Adipocyte (in vitro differentiated cells): ENCODE measurements at regions not wholly inside any gene's neighbourhood (a gene's known extent, or its start where the extent isn't known, plus 50 kb on each side); places are given as distances from the start of the nearest gene placed in this dataset.

Source experiments
- DNase-seq: peaks from one replicate; pipeline ENCODE4 v3.0.0-alpha.2; 2015; ENCODE audit warnings: low read depth
- H3K27me3 ChIP-seq: replicated peaks from 2 replicates; pipeline ENCODE4 v1.7.0; 2013; ENCODE audit warnings: mild to moderate bottlenecking, low read length, moderate library complexity; ENCODE audit not compliant: control insufficient read depth, insufficient read depth
- H3K36me3 ChIP-seq: 2 replicates; pipeline ENCODE4 v1.7.0; 2013; ENCODE audit warnings: low read length, mild to moderate bottlenecking, moderate library complexity; ENCODE audit not compliant: control insufficient read depth, insufficient read depth, severe bottlenecking
- H3K4me1 ChIP-seq: 2 replicates; pipeline ENCODE4 v1.7.0; 2013; ENCODE audit warnings: mild to moderate bottlenecking, low read length, moderate library complexity; ENCODE audit not compliant: control insufficient read depth, insufficient read depth
- H3K4me3 ChIP-seq: 2 replicates; pipeline ENCODE4 v1.7.0; 2013; ENCODE audit warnings: mild to moderate bottlenecking, low read length, moderate library complexity
- H3K9ac ChIP-seq: 2 replicates; pipeline ENCODE4 v1.7.0; 2013; ENCODE audit warnings: mild to moderate bottlenecking, low read length, moderate library complexity
- H3K9me3 ChIP-seq: 2 replicates; pipeline ENCODE4 v1.7.0; 2013; ENCODE audit warnings: mild to moderate bottlenecking, low read length, moderate library complexity; ENCODE audit not compliant: control insufficient read depth

GRCh38 chr15:91383532-91383931, 283.5 kb downstream of the SV2B start:
- no peak for DNase-seq
- no peaks in the 10 kb centered on the region for H3K36me3 ChIP-seq
- H3K9me3 ChIP-seq = peaks cover 4% of the 10 kb centered on the region
- H3K9ac ChIP-seq = no peak overlapping the region
- peaks cover 5% of the 10 kb centered on the region for H3K4me1 ChIP-seq
- H3K27me3 ChIP-seq = no peaks in the 10 kb centered on the region
- no peak overlapping the region for H3K4me3 ChIP-seq

GRCh38 chr15:91384189-91384730, 284.2 kb downstream of the SV2B start:
- Histone ChIP-seq H3K9ac (no peak overlapping the region), H3K27me3 (no peaks in the 10 kb centered on the region), H3K4me1 (peaks cover 5% of the 10 kb centered on the region), H3K9me3 (peaks cover 4% of the 10 kb centered on the region), H3K4me3 (no peak overlapping the region), H3K36me3 (no peaks in the 10 kb centered on the region)
- no peak for DNase-seq

- Histone ChIP-seq H3K9me3 (peaks cover under 1% of the 10 kb centered on the region), H3K9ac (no peak overlapping the region), H3K36me3 (no peaks in the 10 kb centered on the region), H3K4me1 (peaks cover 5% of the 10 kb centered on the region), H3K27me3 (no peaks in the 10 kb centered on the region), H3K4me3 (no peak overlapping the region)
- no peak for DNase-seq
These were observed 285.3 kb downstream of the SV2B start for GRCh38 chr15:91385311-91385710.

GRCh38 chr15:91393186-91393585, 293.1 kb downstream of the SV2B start:
- no peak for DNase-seq
- Histone ChIP-seq H3K9ac (no peak overlapping the region), H3K27me3 (no peaks in the 10 kb centered on the region), H3K36me3 (no peaks in the 10 kb centered on the region), H3K4me1 (no peaks in the 10 kb centered on the region), H3K4me3 (no peak overlapping the region), H3K9me3 (no peaks in the 10 kb centered on the region)

- peaks cover 9% of the 10 kb centered on the region for H3K9me3 ChIP-seq
- no peaks in the 10 kb centered on the region for H3K27me3 ChIP-seq
- no peak overlapping the region for H3K9ac ChIP-seq
- H3K4me1 ChIP-seq = no peaks in the 10 kb centered on the region
- no peak overlapping the region for H3K4me3 ChIP-seq
- DNase-seq = no peak
- H3K36me3 ChIP-seq = no peaks in the 10 kb centered on the region
These were observed 300.4 kb downstream of the SV2B start for GRCh38 chr15:91400481-91400880.

GRCh38 chr15:91407269-91407889, 307.3 kb downstream of the SV2B start:
- Histone ChIP-seq H3K4me3 (no peak overlapping the region), H3K4me1 (no peaks in the 10 kb centered on the region), H3K36me3 (no peaks in the 10 kb centered on the region), H3K9me3 (no peaks in the 10 kb centered on the region), H3K9ac (no peak overlapping the region), H3K27me3 (no peaks in the 10 kb centered on the region)
- peak; percentile 0 for DNase-seq

GRCh38 chr15:91408476-91409076, 308.5 kb downstream of the SV2B start:
- Histone ChIP-seq H3K4me3 (no peak overlapping the region), H3K4me1 (no peaks in the 10 kb centered on the region), H3K9me3 (no peaks in the 10 kb centered on the region), H3K36me3 (no peaks in the 10 kb centered on the region), H3K9ac (no peak overlapping the region), H3K27me3 (no peaks in the 10 kb centered on the region)
- DNase-seq = no peak

GRCh38 chr15:91409387-91409786, 309.3 kb downstream of the SV2B start:
- H3K36me3 ChIP-seq = no peaks in the 10 kb centered on the region

GRCh38 chr15:91411586-91411985, 311.5 kb downstream of the SV2B start:
- Histone ChIP-seq H3K9ac (no peak overlapping the region), H3K4me3 (no peak overlapping the region), H3K27me3 (no peaks in the 10 kb centered on the region), H3K9me3 (no peaks in the 10 kb centered on the region), H3K4me1 (no peaks in the 10 kb centered on the region), H3K36me3 (no peaks in the 10 kb centered on the region)
- no peak for DNase-seq

More at GRCh38 chr15:91409387-91409786, 309.3 kb downstream of the SV2B start:
- DNase-seq = no peak
- H3K4me1 ChIP-seq = no peaks in the 10 kb centered on the region
- no peaks in the 10 kb centered on the region for H3K9me3 ChIP-seq
- no peaks in the 10 kb centered on the region for H3K27me3 ChIP-seq
- H3K4me3 ChIP-seq = no peak overlapping the region
- no peak overlapping the region for H3K9ac ChIP-seq

- Histone ChIP-seq H3K27me3 (no peaks in the 10 kb centered on the region), H3K9me3 (no peaks in the 10 kb centered on the region), H3K9ac (no peak overlapping the region), H3K36me3 (no peaks in the 10 kb centered on the region), H3K4me3 (no peak overlapping the region), H3K4me1 (no peaks in the 10 kb centered on the region)
- no peak for DNase-seq
These were observed 312.3 kb downstream of the SV2B start for GRCh38 chr15:91412138-91412928.

GRCh38 chr15:91413142-91413541, 313.1 kb downstream of the SV2B start:
- H3K4me3 ChIP-seq = no peak overlapping the region
- no peaks in the 10 kb centered on the region for H3K4me1 ChIP-seq
- no peaks in the 10 kb centered on the region for H3K36me3 ChIP-seq
- no peaks in the 10 kb centered on the region for H3K9me3 ChIP-seq
- no peak for DNase-seq
- no peaks in the 10 kb centered on the region for H3K27me3 ChIP-seq
- H3K9ac ChIP-seq = no peak overlapping the region
